Glutamatergic neuron (in vitro differentiated cells): ENCODE measurements at regions not wholly inside any gene's neighbourhood (a gene's known extent, or its start where the extent isn't known, plus 50 kb on each side); places are given as distances from the start of the nearest gene placed in this dataset.

ENCODE experiments used
- DNase-seq: peaks from one replicate; pipeline ENCODE4 v3.0.0; 2022
- H3K27ac Mint-ChIP-seq: one replicate; pipeline ENCODE4 v1.8.0; 2020; ENCODE audit warnings: mild to moderate bottlenecking, mixed read lengths, inconsistent platforms; ENCODE audit not compliant: unreplicated experiment
- H3K27me3 Mint-ChIP-seq: one replicate; pipeline ENCODE4 v1.8.0; 2020; ENCODE audit warnings: mild to moderate bottlenecking, moderate library complexity, mixed read lengths, inconsistent platforms; ENCODE audit not compliant: unreplicated experiment
- H3K36me3 Mint-ChIP-seq: one replicate; pipeline ENCODE4 v1.8.0; 2020; ENCODE audit warnings: mild to moderate bottlenecking, mixed read lengths, inconsistent platforms; ENCODE audit not compliant: unreplicated experiment
- H3K4me1 Mint-ChIP-seq: one replicate; pipeline ENCODE4 v1.8.0; 2020; ENCODE audit warnings: mild to moderate bottlenecking, low read depth, mixed read lengths, inconsistent platforms; ENCODE audit not compliant: unreplicated experiment
- H3K4me3 Mint-ChIP-seq: one replicate; pipeline ENCODE4 v1.8.0; 2020; ENCODE audit warnings: mild to moderate bottlenecking, mixed read lengths, inconsistent platforms; ENCODE audit not compliant: unreplicated experiment
- H3K9me3 Mint-ChIP-seq: one replicate; pipeline ENCODE4 v1.8.0; 2020; ENCODE audit warnings: mild to moderate bottlenecking, moderate library complexity, mixed read lengths, inconsistent platforms; ENCODE audit not compliant: unreplicated experiment
- CTCF ChIP-seq: fragments of 200-600 bp; sonication (generic); IDR thresholded peaks from one replicate; pipeline ENCODE4 v1.5.0; 2021; ENCODE audit not compliant: partially characterized antibody, unreplicated experiment

- TF ChIP-seq CTCF = no peak
- Mint-ChIP-seq H3K4me1 (peaks cover 17% of the 10 kb centered on the region), H3K9me3 (no peaks in the 10 kb centered on the region), H3K4me3 (no peak overlapping the region), H3K27me3 (no peaks in the 10 kb centered on the region), H3K27ac (no peak overlapping the region), H3K36me3 (no peaks in the 10 kb centered on the region)
- no peak for DNase-seq
Observed at GRCh38 chr12:92025462-92026207, 120.0 kb downstream of the BTG1 start.

GRCh38 chr12:92022093-92022492, 123.6 kb downstream of the BTG1 start:
- Mint-ChIP-seq H3K4me1 (peaks cover 16% of the 10 kb centered on the region), H3K27ac (no peak overlapping the region), H3K9me3 (no peaks in the 10 kb centered on the region), H3K27me3 (no peaks in the 10 kb centered on the region), H3K4me3 (no peak overlapping the region), H3K36me3 (no peaks in the 10 kb centered on the region)
- no peak for DNase-seq
- TF ChIP-seq CTCF = no peak

- peak; percentile 27 for DNase-seq
- Mint-ChIP-seq H3K4me3 (no peak overlapping the region), H3K27me3 (no peaks in the 10 kb centered on the region), H3K4me1 (peaks cover 16% of the 10 kb centered on the region), H3K36me3 (no peaks in the 10 kb centered on the region), H3K9me3 (no peaks in the 10 kb centered on the region), H3K27ac (peak overlapping the region; percentile 62)
- no peak for TF ChIP-seq CTCF
Observed at GRCh38 chr12:92021666-92022035, 124.0 kb downstream of the BTG1 start.

GRCh38 chr12:92020983-92021665, 124.5 kb downstream of the BTG1 start:
- H3K4me1 Mint-ChIP-seq = peaks cover 16% of the 10 kb centered on the region
- no peak overlapping the region for H3K4me3 Mint-ChIP-seq
- peak overlapping the region; percentile 62 for H3K27ac Mint-ChIP-seq
- H3K36me3 Mint-ChIP-seq = no peaks in the 10 kb centered on the region
- no peaks in the 10 kb centered on the region for H3K27me3 Mint-ChIP-seq
- no peaks in the 10 kb centered on the region for H3K9me3 Mint-ChIP-seq
- TF ChIP-seq CTCF = no peak
- DNase-seq = no peak
